Smooth muscle cell (in vitro differentiated cells): ENCODE measurements at regions not wholly inside any gene's neighbourhood (a gene's known extent, or its start where the extent isn't known, plus 50 kb on each side); places are given as distances from the start of the nearest gene placed in this dataset.
"Not testable (repeated sequence)": the region's sequence is repeated elsewhere in the genome, so short reads cannot be mapped to it uniquely, and the experiment has no call there.

Experiments used
- DNase-seq: peaks from one replicate; lab custom pipeline; 2025; ENCODE audit not compliant: unreplicated experiment; lab: John Stamatoyannopoulos, UW
- H2AFZ ChIP-seq: fragments of 200-600 bp; sonication (generic); 2 replicates; pipeline ENCODE4 v1.6.0; 2016; ENCODE audit warnings: antibody characterized with exemption, low read depth, mild to moderate bottlenecking
- H3F3A ChIP-seq: fragments of 200-600 bp; sonication (generic); 2 replicates; pipeline ENCODE4 v1.6.0; 2017; ENCODE audit warnings: antibody characterized with exemption, low read depth
- H3K27ac ChIP-seq: fragments of 200-600 bp; sonication (generic); 2 replicates; pipeline ENCODE4 v1.5.1; 2016; ENCODE audit warnings: low read depth, mild to moderate bottlenecking
- H3K27me3 ChIP-seq: fragments of 200-600 bp; sonication (generic); 2 replicates; pipeline ENCODE4 v1.6.1; 2016; ENCODE audit warnings: low read depth, mild to moderate bottlenecking
- H3K36me3 ChIP-seq: fragments of 200-600 bp; sonication (generic); 2 replicates; pipeline ENCODE4 v1.5.1; 2016; ENCODE audit warnings: low read depth
- H3K4me1 ChIP-seq: fragments of 200-600 bp; sonication (generic); 2 replicates; pipeline ENCODE4 v1.5.1; 2016; ENCODE audit warnings: low read depth
- H3K4me2 ChIP-seq: fragments of 200-600 bp; sonication (generic); 2 replicates; pipeline ENCODE4 v1.6.0; 2016; ENCODE audit warnings: mild to moderate bottlenecking
- H3K4me3 ChIP-seq: fragments of 200-600 bp; sonication (generic); 2 replicates; pipeline ENCODE4 v1.5.1; 2016; ENCODE audit warnings: mild to moderate bottlenecking
- H3K79me2 ChIP-seq: fragments of 200-600 bp; sonication (generic); 2 replicates; pipeline ENCODE4 v1.6.0; 2016; ENCODE audit warnings: low read depth, mild to moderate bottlenecking
- H3K9ac ChIP-seq: fragments of 200-600 bp; sonication (generic); 2 replicates; pipeline ENCODE4 v1.6.0; 2016; ENCODE audit warnings: low read depth
- H3K9me3 ChIP-seq: fragments of 200-600 bp; sonication (generic); replicated peaks from 2 replicates; pipeline ENCODE4 v1.5.1; 2016; ENCODE audit warnings: low read depth
- H4K20me1 ChIP-seq: fragments of 200-600 bp; sonication (generic); 2 replicates; pipeline ENCODE4 v1.6.0; 2016; ENCODE audit warnings: low read depth
- WGBS: methylation state at CpG from one replicate; pipeline ENCODE4 v1.1.7; 2016; ENCODE audit warnings: low lambda C conversion rate; 5-methylcytosine and 5-hydroxymethylcytosine counted together
- TF ChIP-seq, protein P1 (sequence below): fragments of 200-600 bp; sonication (generic); IDR thresholded peaks from 2 replicates; pipeline ENCODE4 v1.5.1; 2017; ENCODE audit warnings: borderline replicate concordance, mild to moderate bottlenecking, antibody characterized with exemption; ENCODE audit not compliant: insufficient read depth, poor library complexity, severe bottlenecking

DNA sequence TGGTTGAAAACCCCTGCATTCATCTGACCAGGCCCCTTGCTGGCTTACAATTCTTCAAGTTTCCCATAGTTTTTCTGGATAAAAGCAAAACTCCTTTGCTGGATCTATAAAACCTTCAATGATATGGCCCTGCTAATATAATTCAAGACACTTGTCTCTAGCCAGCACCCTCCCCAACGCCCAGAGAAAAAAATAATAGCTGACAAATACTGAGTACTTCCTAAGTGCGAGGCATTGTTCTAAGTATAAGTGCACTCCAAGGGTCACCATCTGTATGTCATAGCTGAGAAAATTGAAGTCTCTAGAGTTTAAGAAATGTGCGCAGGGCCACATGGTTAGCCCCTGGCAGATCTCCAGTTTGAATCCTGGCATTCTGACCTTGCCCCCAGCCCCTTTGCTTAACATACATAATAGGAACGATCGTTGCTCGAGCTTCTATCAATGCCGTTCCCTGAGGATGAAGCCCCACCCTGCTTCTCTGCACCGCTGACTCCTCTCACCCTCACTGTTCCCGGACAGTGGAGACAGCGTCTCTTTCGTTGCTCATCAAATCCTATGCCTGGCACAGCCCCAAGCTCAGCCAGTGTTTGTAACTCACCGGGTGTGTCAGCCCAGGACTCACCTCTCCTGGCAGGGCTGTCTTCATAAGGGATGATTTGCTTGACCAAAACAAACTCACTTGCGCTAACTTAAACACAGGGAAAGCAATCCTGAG is 377.1 kb upstream of the PROK2 start:
- Histone ChIP-seq H3K4me3 (no peak overlapping the region), H4K20me1 (no peaks in the 10 kb centered on the region), H2AFZ (no peak overlapping the region), H3F3A (no peaks in the 10 kb centered on the region), H3K9ac (no peak overlapping the region), H3K36me3 (no peaks in the 10 kb centered on the region), H3K27ac (no peak overlapping the region), H3K79me2 (no peaks in the 10 kb centered on the region), H3K27me3 (no peaks in the 10 kb centered on the region), H3K4me1 (peaks cover 3% of the 10 kb centered on the region), H3K9me3 (no peaks in the 10 kb centered on the region), H3K4me2 (no peak overlapping the region)
- DNase-seq = no peak
- 82% methylated on average over 13 of the region's 13 CpGs for WGBS
- TF ChIP-seq, protein P1, sequence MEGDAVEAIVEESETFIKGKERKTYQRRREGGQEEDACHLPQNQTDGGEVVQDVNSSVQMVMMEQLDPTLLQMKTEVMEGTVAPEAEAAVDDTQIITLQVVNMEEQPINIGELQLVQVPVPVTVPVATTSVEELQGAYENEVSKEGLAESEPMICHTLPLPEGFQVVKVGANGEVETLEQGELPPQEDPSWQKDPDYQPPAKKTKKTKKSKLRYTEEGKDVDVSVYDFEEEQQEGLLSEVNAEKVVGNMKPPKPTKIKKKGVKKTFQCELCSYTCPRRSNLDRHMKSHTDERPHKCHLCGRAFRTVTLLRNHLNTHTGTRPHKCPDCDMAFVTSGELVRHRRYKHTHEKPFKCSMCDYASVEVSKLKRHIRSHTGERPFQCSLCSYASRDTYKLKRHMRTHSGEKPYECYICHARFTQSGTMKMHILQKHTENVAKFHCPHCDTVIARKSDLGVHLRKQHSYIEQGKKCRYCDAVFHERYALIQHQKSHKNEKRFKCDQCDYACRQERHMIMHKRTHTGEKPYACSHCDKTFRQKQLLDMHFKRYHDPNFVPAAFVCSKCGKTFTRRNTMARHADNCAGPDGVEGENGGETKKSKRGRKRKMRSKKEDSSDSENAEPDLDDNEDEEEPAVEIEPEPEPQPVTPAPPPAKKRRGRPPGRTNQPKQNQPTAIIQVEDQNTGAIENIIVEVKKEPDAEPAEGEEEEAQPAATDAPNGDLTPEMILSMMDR = no peak

DNA sequence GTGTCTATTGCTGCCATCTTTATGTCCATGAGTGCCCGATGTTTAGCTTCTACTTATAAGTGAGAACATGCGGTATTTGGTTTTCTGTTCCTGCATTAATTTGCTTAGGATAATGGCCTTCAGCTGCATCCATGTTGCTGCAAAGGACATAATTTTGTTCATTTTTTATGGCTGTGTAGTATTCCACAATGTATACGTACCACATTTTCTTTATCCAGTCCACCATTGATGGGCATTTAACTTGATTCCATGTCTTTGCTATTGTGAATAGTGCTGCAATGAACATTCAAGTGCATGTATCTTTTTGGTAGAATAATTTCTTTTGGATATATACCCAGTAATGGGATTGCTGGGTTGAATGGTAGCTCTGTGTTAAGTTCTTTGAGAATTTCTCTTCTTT is 376.3 kb upstream of the PROK2 start:
- H3K9ac ChIP-seq, H4K20me1 ChIP-seq, H3F3A ChIP-seq, H2AFZ ChIP-seq, H3K9me3 ChIP-seq, H3K79me2 ChIP-seq, H3K27ac ChIP-seq, DNase-seq, H3K4me3 ChIP-seq, H3K4me2 ChIP-seq, H3K27me3 ChIP-seq, H3K36me3 ChIP-seq, H3K4me1 ChIP-seq: not testable (repeated sequence)
- 99% methylated on average over 3 of the region's 3 CpGs for WGBS

DNA sequence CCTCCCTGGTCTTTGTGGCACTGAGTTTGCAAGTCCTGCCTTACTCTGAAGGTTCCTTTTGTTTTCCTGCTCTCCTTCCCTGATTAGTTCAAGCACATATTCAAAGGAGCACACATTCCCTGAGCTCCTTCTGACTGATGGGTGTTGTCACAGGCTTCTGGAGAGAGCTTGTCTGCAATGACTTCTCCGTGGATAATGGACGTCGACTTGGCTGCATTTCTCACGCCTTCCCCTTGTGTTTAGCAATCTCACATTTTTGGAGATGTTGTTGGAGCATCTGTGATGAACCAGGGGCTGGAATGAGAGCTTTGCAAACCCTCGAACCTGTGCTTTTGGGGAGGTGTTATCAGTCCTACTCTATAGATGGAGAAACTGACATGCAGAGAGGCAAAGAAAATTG is 375.4 kb upstream of the PROK2 start:
- Histone ChIP-seq H3K36me3 (no peaks in the 10 kb centered on the region), H3K27me3 (no peaks in the 10 kb centered on the region), H3K9me3 (no peaks in the 10 kb centered on the region), H3K79me2 (no peaks in the 10 kb centered on the region), H4K20me1 (no peaks in the 10 kb centered on the region), H3K27ac (no peak overlapping the region), H2AFZ (no peak overlapping the region), H3F3A (no peaks in the 10 kb centered on the region), H3K4me3 (no peak overlapping the region), H3K4me1 (peaks cover 3% of the 10 kb centered on the region), H3K9ac (no peak overlapping the region), H3K4me2 (no peak overlapping the region)
- 51% methylated on average over 5 of the region's 5 CpGs for WGBS
- DNase-seq = no peak
- TF ChIP-seq, protein P1 = no peak

DNA sequence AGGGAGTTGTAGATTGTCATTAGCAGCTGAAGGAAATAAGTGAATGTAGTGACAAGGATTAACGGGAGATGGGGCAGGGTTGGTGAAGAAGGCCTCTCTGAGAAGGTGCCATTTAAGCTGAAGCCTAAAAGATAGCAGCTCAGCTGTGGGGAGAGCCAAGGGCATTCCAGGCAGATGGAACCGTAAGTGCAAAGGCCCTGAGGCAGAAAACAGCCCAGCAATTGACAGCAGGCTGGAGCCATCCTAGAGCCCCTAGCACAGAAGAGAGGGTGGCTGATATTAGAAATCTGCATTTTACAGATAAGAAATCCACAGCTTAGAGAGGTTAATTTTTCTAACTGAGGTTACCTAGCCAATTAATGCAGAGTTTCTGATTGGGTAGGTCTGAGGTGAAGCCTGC is 374.5 kb upstream of the PROK2 start:
- Histone ChIP-seq H3F3A (peaks cover 4% of the 10 kb centered on the region), H3K4me3 (no peak overlapping the region), H2AFZ (no peak overlapping the region), H3K27ac (no peak overlapping the region), H3K79me2 (no peaks in the 10 kb centered on the region), H3K4me1 (peaks cover 3% of the 10 kb centered on the region), H3K36me3 (no peaks in the 10 kb centered on the region), H4K20me1 (no peaks in the 10 kb centered on the region), H3K27me3 (no peaks in the 10 kb centered on the region), H3K9me3 (no peaks in the 10 kb centered on the region), H3K4me2 (no peak overlapping the region), H3K9ac (no peak overlapping the region)
- no peak for DNase-seq
- TF ChIP-seq, protein P1 = no peak
- 83% methylated on average over 2 of the region's 2 CpGs for WGBS
